Inflammatory macrophage treated with lipopolysaccharide for 1 hour (primary cell): ENCODE measurements at regions not wholly inside any gene's neighbourhood (a gene's known extent, or its start where the extent isn't known, plus 50 kb on each side); places are given as distances from the start of the nearest gene placed in this dataset.
"Not testable (repeated sequence)": the region's sequence is repeated elsewhere in the genome, so short reads cannot be mapped to it uniquely, and the experiment has no call there.

Experiments used
- DNase-seq, 2 donors: peaks; one replicate each; pipeline ENCODE4 v3.0.0-alpha.2; 2020 to 2022

DNA sequence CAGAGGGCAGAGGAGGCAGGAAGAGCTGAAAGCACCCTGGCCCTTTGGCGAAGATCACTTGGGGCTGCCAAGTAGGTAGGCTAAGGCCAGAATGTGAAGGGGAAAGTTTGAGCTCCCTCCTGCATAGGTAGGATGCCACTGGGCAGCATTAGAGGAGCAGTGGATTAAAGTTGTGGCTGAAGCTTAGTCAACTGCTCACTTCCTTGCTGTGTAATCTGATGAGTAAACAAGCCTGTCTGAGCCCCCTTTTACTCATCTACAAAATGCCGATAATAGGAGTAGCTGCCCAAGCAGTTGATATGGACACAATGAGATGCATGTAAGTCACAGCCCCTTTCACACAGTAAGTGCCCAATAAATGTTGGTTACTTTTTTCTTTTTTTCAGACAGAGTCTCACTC lies 216.4 kb downstream of the MN1 start:
- DNase-seq: no peak

DNA sequence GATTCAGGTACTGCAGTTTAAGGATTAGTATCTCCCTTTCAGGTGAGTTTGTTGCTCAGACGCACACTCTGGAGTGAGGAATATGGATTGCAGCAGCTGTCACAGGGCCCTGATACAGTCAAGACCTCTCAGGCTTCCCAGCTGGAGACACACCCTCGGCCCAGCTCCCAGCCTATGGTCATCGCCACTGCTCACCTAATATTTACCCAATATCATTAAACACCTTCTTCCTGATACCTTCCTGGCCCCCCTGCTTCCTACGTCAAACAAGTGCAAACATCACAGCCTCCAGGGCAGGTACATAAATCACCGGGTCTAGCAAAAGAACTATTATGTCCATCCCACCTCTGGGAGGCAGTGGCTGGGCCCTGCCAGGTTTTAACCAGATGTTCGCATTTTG lies 213.3 kb downstream of the MN1 start:
- DNase-seq: no peak

DNA sequence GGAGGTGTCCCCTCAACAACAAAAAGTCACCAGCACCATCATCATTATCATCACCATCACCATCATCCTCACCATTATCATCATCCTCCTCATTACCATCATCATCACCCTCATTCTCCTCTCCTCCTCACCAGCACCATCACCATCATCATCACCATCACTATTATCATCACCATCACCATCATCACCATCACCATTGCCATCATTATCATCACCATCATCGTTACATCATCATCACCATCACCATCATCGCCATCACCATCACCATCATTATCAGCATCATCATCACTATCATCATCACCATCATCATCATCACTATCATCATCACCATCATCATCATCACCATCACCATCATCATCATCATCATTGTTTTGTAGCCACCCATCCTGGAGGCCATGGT lies 212.6 kb downstream of the MN1 start:
- DNase-seq: no peak

DNA sequence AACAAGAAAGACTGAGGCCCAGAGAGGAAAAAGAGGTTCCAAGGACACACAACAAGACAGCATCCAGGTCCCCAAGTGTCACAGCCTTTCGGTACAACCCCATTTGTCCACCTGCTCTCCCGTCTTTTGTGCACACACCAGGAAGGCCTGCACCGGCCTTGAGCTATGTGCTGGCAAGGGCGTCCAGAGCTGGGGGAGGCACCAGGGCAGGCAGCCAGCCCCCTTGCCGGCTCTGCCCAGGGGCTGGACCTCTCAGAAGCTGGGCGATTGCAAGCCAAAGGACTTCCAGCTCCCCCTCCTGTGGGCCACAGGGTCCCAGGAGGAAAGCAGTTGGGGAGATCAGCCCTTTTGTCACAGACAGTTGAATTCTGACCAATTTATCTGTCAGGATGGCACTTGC lies 210.5 kb downstream of the MN1 start:
- DNase-seq: no peak

DNA sequence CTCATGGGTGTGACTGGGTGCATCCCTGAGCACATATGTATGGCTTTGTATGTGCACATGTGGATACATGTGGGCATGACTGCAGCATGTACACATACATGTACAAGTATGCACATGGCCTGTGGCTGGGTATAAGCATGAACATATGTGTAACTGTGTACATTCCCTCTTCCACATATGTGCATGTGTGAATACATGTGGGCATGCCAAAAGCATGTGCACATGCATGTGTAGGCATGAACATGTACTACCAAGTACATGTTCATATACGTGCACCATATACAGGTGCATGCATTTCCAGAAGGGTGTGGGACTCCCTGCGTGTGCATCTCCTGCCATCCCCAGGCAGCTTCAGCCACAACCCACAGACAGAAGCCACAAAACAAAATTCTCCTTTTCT lies 208.2 kb downstream of the MN1 start:
- no peak for DNase-seq

DNA sequence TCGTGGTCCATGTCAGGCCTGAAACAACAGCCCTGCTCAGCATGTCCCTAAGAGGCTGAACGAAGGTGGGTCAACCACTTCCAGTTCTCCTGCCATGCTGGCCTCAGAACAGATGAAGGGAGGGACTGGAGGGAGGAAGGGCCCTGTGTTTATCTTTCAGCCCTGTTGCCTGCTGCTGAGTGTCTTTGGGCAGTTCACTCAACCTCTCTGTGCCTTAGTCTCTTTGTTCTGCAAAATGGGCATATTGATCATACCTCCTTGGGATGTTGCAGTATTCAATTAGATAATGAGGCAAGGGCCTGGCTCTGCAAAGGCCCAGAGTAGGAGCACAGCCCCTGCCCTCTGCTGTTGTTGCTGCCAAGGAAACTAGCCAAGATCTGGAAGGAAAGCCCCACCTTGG lies 207.5 kb downstream of the MN1 start:
- no peak for DNase-seq

DNA sequence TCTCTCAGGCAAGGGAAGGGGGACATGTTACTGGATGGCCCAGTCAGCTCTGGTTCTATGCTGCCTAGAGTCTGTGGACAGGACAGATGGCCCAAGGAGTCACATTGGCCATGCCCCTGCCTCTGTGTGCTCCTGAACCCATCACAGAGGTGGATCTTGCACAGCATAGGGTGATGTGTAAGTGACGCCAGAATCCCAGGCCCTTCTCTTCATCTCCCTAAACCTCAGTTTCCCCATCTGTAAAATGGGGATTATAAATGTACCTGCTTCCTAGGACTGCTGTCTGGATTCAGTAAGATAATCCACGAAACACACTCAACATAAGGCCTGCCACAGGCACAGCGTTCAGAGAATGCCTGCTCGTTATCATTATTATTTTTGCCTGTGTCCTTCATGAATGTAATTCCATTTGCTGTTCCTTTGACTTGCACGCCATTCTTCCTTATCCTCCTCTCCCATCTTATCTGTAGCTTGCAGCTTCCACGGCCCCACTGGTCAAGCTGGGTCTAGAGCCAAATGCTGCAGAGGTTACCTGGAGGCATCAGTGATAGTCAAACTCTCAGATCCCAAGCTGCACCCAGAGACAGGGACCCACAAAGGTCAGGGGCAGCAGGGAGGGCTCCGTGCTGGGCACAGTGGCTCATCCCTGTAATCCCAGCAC lies 207.0 kb downstream of the MN1 start:
- no peak for DNase-seq

DNA sequence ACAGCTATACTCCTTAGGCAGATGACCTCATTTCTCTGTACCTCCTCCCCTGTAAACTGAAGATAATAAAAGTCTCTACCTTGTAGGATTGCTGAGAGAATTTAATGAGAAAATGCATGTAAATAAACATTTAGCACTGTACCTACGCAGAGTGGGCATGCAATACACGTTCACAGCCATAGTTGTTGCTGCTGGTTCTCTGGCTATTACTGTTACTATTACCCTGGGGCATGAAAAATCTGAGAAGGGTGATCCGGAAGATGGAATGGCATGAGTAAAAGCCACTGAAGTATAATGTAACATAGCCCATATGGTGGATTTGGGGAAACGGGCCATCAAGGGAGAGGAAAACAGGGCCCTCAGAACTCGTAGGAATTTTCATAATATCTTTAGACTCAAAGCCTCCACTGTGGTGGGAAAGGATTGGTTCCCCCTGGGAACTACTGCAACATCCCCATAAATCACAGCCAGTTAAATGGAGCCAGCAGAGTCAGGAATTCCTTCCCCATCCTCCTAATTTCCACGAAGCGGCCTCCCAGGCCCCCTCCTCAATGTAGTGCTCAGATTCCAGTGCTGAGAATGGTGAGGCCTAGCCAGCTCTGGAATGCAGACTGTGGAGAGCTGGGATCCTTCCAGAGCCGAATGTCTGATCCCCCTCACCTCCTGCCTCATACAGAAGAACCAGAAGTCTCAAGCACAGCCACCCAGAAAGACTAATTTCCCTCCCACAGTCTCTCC lies 205.3 kb downstream of the MN1 start:
- DNase-seq: no peak

DNA sequence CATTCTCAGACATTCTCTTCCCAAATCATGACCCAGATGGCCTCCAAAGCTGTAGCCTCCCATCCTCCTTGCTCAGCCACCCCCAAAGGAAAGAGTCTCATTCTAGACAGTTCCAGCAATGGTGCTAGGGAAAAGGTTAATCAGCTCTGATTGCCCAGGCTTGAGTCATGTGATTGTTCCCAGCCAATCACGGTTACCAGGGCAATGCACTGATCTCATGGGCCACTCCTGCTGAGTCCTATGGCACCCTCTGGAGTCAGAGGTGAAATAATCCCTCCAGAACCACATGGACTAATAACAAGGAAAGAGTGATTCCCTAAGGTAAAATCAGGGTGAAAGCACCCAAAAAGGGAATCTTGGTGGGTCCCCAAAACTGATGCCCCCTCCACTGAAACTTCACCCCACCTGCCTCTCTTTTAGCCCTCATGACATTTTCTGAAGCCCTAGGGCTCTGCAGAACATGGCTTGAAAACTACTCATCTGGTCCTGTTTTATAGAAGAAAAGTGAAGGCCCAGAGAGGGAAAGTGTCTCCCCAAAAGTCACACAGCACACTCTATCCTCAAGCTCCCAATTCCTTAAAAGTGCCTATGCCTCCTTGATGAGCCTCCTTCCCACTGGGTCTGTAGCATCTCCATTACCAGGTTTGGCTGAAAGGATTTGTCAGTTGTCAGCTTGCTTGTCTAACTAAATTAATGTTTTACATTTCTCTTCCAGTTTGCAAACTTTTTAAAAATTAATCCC lies 203.7 kb downstream of the MN1 start:
- peak in 1 of 2 donors; percentile 8 for DNase-seq

DNA sequence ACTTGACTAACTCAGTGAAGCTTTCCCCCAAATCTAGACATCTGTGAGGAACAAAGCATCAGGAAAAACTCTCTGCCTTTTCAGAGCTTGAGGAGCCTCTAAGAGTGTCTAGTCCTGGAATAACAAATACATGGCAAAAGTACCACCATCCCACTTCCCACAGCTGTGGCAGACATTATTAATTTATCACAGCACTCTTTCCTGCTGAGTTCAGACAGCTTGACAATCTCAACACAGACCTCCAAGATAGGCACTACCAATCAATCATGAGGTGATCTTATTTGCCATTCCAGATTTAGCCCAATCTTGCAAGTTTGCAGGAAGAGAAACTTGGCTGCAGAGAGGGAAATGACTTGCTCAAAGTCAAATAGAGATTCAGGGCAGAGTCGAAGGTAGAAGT lies 202.8 kb downstream of the MN1 start:
- no peak for DNase-seq

DNA sequence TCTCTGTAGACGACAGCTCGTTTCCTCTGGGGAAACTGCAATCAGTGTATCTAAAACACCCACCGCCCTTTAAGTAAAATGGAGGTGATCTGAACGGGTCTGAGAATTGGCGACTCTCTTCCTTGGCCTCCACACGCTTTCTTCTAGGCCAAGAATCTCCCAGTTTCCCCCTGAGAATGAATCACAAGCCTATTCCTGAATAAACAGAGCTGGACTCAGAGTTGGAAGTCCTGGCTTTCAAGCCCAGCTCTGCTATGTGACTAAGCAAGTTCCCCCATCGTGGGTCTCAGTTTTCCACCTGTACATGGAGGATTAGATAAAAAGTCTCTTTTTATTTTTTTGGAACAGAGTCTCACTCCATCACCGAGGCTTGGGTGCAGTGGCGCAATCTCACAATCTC lies 200.4 kb downstream of the MN1 start:
- no peak for DNase-seq

DNA sequence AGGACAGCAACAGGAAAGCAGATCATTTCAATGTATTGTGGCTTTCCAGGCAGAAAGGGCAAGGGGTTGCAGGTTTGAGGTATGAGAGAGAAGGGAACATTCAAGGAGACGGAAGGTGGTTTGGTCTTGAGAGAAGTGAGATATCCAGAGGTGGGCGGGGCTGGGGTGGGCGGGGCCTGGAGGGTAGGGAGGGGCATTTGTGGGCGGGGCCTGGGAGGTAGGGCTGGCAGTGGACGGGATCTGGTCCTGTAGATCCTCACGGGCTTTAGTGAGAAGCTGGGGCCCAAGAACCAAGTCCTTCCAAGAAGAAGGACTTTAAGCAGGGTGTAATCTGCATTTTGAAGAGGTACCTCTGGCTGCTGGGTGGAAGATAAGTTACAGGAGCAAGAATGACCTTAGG lies 199.2 kb downstream of the MN1 start:
- peak in 1 of 2 donors; percentile 16 for DNase-seq

DNA sequence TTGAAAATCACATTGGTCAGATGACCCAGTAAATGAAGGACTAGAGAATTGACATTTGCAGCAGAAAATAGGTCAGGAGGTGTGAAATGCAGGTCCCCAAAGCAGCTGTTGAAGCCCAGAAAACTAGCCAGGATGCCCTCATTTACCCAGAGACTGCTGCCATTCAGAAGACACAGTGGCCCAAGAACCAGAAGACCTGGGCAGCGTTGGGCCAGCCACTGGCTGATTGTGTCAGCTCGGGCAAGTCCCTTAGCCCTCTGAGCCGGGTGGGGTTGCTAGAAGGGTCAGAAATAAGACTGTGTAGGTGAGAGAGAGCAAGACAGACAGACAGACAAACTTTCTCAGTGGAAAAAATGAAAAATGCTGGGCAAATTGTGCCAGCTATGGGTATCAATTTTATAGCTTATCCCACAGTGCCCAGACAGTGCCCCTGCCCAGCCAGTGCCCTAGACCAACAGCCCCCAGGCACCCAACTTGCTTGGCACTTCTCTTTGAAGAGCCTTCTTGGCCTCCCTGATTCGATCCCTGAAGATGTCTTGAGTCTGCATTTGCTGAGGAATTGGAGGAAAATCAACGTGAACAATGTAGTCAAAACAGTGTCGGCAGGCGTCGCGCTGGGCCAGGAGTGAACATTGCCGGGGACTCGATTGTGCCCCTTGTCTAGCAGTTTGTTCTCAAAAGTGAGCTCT lies 198.3 kb downstream of the MN1 start:
- DNase-seq: no peak

DNA sequence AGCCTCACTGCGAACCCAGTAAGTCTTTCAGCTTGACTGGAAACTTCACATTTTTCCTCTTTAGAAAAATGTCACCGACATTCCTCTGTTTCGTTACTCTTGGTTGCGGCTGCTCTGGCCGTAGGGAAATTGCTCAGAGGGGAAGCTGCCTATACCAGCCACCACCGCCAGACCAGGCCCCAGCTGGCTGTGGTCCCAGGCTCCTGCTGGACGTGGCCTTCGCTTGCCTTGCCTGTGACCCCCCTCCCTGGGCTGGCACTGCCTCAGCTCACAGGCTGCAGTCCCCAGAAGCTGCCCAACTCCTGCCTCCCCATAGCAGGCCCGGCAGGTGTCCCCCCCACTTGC lies 197.8 kb downstream of the MN1 start:
- peak in 1 of 2 donors; percentile 15 for DNase-seq

DNA sequence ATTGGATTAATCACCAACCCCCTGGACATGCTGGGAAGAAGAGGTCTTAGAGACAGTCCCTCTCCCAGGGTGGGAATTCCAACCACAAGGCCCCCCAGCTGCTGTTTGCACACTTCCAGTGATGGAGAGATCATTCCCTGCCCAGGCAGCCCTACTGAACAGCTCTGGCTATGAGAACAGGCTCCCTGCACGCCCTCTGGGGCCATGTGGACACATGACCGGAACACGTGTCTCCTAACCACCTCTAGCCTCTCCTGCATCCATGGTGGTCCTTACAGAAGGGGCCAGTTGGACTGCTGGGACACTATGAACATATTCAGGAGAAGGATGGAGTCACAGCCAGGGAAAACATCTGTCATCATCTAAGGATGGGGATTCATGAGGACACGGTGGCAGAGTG lies 196.2 kb downstream of the MN1 start:
- DNase-seq: no peak

DNA sequence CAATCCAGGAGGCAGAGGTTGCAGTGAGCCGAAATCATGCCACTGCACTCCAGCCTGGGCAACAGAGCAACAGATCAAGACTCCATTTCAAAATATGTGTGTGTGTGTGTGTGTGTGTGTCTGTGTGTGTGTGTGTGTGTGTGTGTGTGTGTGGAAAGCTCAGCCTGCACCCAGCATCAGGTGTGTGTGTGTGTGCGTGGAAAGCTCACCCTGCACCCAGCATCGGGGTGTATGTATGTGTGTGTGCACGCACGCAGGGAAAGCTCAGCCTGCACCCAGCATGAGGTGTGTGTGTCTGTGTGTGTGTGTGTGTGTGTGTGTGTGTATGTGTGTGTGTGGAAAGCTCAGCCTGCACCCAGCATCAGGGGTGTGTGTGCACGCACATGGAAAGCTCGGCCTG lies 193.8 kb downstream of the MN1 start:
- DNase-seq: not testable (repeated sequence)

DNA sequence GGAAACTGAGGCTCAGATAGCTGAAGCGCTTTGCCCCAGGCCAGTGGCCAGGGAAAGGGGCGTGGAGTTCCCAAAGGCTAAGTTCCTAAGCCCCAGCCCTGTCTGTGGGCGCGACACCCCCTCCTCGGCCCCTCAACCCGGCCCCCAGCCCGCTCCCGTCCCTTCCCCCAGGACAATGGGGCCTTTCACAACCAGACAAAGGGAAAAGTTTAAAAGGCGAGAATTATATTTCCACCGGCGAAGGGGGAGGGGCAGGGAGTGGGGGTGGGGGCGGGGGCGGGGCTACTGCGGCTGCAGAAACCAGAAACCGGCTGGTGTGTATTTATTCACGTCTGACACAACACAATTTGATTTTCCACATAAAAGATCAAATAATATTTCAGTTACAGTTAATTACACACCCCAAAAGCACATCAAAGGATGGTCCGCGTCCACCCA lies 192.1 kb downstream of the MN1 start:
- no peak for DNase-seq

DNA sequence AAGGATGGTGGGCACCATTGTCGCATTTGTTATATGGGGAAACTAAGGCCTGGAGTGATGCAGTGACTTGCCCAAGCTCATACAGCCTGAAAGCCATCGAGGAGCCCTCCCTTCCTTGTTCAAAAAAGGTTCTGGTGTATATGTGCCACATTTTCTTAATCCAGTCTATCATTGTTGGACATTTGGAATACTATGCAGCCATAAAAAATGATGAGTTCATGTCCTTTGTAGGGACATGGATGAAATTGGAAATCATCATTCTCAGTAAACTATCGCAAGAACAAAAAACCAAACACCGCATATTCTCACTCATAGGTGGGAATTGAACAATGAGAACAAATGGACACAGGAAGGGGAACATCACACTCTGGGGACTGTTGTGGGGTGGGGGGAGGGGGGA lies 191.4 kb downstream of the MN1 start:
- DNase-seq: not testable (repeated sequence)

DNA sequence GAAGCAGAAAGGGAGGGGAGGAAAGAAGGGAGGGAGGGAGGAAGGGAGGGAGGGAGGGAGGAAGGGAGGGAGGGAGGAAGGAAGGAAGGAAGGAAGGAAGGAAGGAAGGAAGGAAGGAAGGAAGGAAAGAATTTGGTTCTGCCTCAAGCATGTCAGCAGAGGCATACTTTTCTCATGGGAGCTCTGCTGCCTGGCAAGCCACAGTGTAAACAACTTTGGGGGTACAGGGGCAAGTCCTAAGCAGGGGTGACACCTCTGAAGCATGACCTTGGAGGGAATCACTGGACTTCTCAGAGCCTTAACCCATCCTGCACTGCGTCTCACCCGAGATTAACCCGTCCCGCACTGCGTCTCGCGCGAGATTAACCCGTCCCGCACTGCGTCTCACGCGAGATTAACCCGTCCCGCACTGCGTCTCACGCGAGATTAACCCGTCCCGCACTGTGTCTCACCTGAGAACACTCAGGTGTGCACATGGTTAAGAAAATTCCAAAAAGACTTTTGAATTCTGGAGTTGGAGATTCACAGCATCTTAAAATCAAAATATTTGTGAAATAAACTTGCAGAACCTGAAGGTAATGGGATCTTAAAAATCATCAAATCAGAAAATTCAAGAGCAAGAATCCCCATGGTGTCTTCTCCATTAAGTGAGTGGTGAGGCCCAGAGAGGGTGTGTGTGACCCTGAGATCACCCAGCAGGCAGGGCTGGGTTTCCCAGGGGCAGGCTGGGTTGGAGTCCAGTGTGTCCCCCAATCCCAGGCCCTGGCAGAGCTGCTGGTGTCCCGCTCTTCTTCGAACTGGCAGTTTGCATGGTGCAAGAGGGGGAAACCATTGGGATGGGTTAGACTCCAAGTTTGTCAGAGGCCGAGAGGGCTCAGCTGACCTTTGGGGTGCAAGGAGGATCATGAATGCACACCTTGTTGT lies 190.4 kb downstream of the MN1 start:
- DNase-seq: no peak

DNA sequence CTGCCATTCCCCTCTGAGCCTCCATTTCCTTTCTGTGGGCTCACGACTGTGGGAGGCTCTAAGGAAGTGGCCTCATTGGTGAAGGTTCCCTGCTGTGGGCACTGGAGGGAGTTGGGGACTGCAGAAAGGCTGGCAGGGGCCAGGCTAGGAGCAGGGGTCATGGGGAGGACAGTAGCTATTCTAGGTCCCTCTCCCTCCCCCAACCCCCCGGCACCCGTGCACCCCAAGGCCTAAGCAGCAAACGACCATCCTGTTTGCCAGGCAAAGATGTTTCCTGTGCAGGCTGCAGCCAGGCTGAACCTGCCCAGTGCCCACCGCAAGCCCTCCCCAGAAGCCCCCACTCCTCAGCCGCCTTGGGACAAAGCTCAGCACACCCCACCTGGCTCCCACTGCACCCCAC lies 189.4 kb downstream of the MN1 start:
- DNase-seq: peak in 1 of 2 donors; percentile 6

DNA sequence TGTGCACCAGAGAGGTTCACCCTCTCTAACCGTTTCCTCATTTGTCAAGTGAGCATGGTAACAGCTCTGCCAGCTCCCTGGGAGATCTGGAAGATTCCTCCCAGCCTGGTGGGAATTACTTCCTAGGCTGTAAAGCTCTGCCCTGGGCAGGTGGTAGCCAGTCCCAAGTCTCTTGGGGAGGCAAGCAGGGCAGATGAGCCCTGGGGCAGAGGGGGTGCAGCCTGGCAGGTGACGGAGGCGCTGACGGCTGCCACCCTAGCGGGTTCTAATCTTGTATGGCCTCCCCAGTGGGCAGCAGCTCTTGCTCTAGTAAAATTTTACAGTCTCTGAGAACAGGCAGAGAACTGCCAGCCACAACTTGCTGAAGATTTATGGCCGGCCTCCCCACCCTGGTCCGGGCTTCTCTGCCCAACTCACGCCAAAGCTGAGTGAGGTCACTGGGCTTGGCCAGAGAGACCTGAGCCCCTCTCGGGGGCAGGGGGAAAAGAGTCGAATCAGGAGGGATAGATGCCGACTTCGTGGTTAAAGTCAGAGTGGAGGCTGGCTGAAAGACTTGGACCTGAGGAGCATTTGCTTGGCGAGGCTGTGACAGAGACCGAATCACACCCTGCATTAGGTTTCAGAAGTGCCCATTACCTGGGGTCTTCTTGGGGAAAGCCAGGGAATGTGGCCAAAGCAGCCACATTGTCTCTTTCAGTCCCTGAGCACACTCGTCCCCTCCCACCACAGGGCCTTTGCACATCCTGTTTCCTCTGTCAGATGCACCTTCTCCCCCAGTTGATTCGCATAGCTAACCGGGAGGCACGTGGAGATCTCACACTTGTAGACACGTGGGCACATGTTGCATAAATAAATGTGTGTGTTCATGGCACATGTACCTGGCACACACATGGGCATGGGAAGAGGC lies 188.2 kb downstream of the MN1 start:
- DNase-seq: no peak
